H54 (cell line): ENCODE measurements at regions not wholly inside any gene's neighbourhood (a gene's known extent, or its start where the extent isn't known, plus 50 kb on each side); places are given as distances from the start of the nearest gene placed in this dataset.

Experiments
- DNase-seq: peaks from one replicate; pipeline ENCODE4 v3.0.0; 2011; ENCODE audit warnings: low spot score, mixed read lengths; ENCODE audit not compliant: insufficient read length
- FAIRE-seq: peaks from 3 replicates; lab custom pipeline; 2011; peaks lifted over from hg19 to GRCh38; lab: Jason Lieb, UNC
- POLR2A ChIP-seq: IDR thresholded peaks from 2 replicates; pipeline ENCODE4 v1.6.1; 2011; ENCODE audit warnings: low read depth, mild to moderate bottlenecking, low read length

- no peak for FAIRE-seq
Observed at GRCh38 chr18:67292814-67293213, 223.7 kb downstream of the DSEL start.

GRCh38 chr18:67290421-67290820 lies 226.1 kb downstream of the DSEL start:
- DNase-seq: no peak
- TF ChIP-seq POLR2A: no peak
- FAIRE-seq: no peak

More at GRCh38 chr18:67292814-67293213, 223.7 kb downstream of the DSEL start:
- DNase-seq: no peak
- no peak for TF ChIP-seq POLR2A

- no peak for FAIRE-seq
- no peak for DNase-seq
- TF ChIP-seq POLR2A: no peak
Observed at GRCh38 chr18:67285583-67285982, 230.9 kb downstream of the DSEL start.

GRCh38 chr18:67282796-67283195 lies 233.7 kb downstream of the DSEL start:
- DNase-seq: no peak
- no peak for TF ChIP-seq POLR2A
- no peak for FAIRE-seq

GRCh38 chr18:67281746-67282145 lies 234.8 kb downstream of the DSEL start:
- TF ChIP-seq POLR2A: no peak
- FAIRE-seq: no peak
- DNase-seq: no peak

- no peak for DNase-seq
- no peak for FAIRE-seq
- TF ChIP-seq POLR2A: no peak
Observed at GRCh38 chr18:67280486-67281242, 235.9 kb downstream of the DSEL start.

GRCh38 chr18:67279988-67280387 lies 236.5 kb downstream of the DSEL start:
- FAIRE-seq (no peak), DNase-seq (no peak)
- TF ChIP-seq POLR2A: no peak

- DNase-seq (no peak), FAIRE-seq (no peak)
- no peak for TF ChIP-seq POLR2A
Observed at GRCh38 chr18:67278984-67279383, 237.5 kb downstream of the DSEL start.

GRCh38 chr18:67276638-67277037 lies 239.9 kb downstream of the DSEL start:
- no peak for FAIRE-seq

GRCh38 chr18:67273288-67273687 lies 243.2 kb downstream of the DSEL start:
- no peak for FAIRE-seq
- TF ChIP-seq POLR2A: no peak
- DNase-seq: no peak

More at GRCh38 chr18:67276638-67277037, 239.9 kb downstream of the DSEL start:
- TF ChIP-seq POLR2A: no peak
- no peak for DNase-seq

GRCh38 chr18:67269206-67269605 lies 247.3 kb downstream of the DSEL start:
- FAIRE-seq: no peak
- DNase-seq: no peak
- TF ChIP-seq POLR2A: no peak

GRCh38 chr18:67268530-67268929 lies 248.0 kb downstream of the DSEL start:
- no peak for FAIRE-seq
- DNase-seq: no peak
- no peak for TF ChIP-seq POLR2A

- TF ChIP-seq POLR2A: no peak
- FAIRE-seq: no peak
- DNase-seq: no peak
Observed at GRCh38 chr18:67266246-67267237, 250.0 kb downstream of the DSEL start.
